HG02885 (cell line): ENCODE measurements at regions not wholly inside any gene's neighbourhood (a gene's known extent, or its start where the extent isn't known, plus 50 kb on each side); places are given as distances from the start of the nearest gene placed in this dataset.
"Not testable (repeated sequence)": the region's sequence is repeated elsewhere in the genome, so short reads cannot be mapped to it uniquely, and the experiment has no call there.

Experiments used
- ATAC-seq: cut with Tn5 transposase; IDR thresholded peaks from one replicate; pipeline ENCODE4 v1.9.1; 2021; ENCODE audit warnings: mild to moderate bottlenecking; ENCODE audit not compliant: unreplicated experiment, poor library complexity

- ATAC-seq, result no peak
These were observed 113.7 kb upstream of the CDH11 start for GRCh38 chr16:65235339-65236177.

- not testable (repeated sequence) for ATAC-seq
These were observed 113.0 kb upstream of the CDH11 start for GRCh38 chr16:65234721-65235320.

GRCh38 chr16:65229191-65229662 lies 107.4 kb upstream of the CDH11 start:
- no peak for ATAC-seq

GRCh38 chr16:65227150-65227835 lies 105.4 kb upstream of the CDH11 start:
- no peak for ATAC-seq

- no peak for ATAC-seq
These were observed 104.2 kb upstream of the CDH11 start for GRCh38 chr16:65226077-65226476.

- no peak for ATAC-seq
These were observed 103.6 kb upstream of the CDH11 start for GRCh38 chr16:65225488-65225887.

- no peak for ATAC-seq
These were observed 103.1 kb upstream of the CDH11 start for GRCh38 chr16:65224994-65225393.

- ATAC-seq, result no peak
These were observed 102.6 kb upstream of the CDH11 start for GRCh38 chr16:65224471-65224870.

- no peak for ATAC-seq
These were observed 101.5 kb upstream of the CDH11 start for GRCh38 chr16:65223335-65223734.

- no peak for ATAC-seq
These were observed 100.7 kb upstream of the CDH11 start for GRCh38 chr16:65222536-65222935.

- no peak for ATAC-seq
These were observed 100.2 kb upstream of the CDH11 start for GRCh38 chr16:65222049-65222448.

GRCh38 chr16:65219786-65220185 lies 97.9 kb upstream of the CDH11 start:
- no peak for ATAC-seq

GRCh38 chr16:65218348-65218747 lies 96.5 kb upstream of the CDH11 start:
- ATAC-seq, result no peak

- ATAC-seq, result no peak
These were observed 92.2 kb upstream of the CDH11 start for GRCh38 chr16:65213866-65214595.

GRCh38 chr16:65212791-65213190 lies 90.9 kb upstream of the CDH11 start:
- no peak for ATAC-seq

GRCh38 chr16:65212240-65212639 lies 90.4 kb upstream of the CDH11 start:
- no peak for ATAC-seq

GRCh38 chr16:65202461-65202860 lies 80.6 kb upstream of the CDH11 start:
- no peak for ATAC-seq

- ATAC-seq, result no peak
These were observed 79.6 kb upstream of the CDH11 start for GRCh38 chr16:65201511-65201910.

GRCh38 chr16:65200857-65201256 lies 79.0 kb upstream of the CDH11 start:
- no peak for ATAC-seq

- ATAC-seq, result no peak
These were observed 78.4 kb upstream of the CDH11 start for GRCh38 chr16:65200156-65200773.
